Breast epithelium (tissue), 3 donors: ENCODE measurements at regions not wholly inside any gene's neighbourhood (a gene's known extent, or its start where the extent isn't known, plus 50 kb on each side); places are given as distances from the start of the nearest gene placed in this dataset.

ENCODE experiments used
- CTCF ChIP-seq, 3 donors: fragments of 450-650 bp; IDR thresholded peaks; one replicate each; pipeline ENCODE4 v1.5.1; 2016 to 2017; ENCODE audit warnings: antibody characterized with exemption in 3 of 3, mild to moderate bottlenecking in 3 of 3, moderate library complexity in 3 of 3
- POLR2A ChIP-seq: fragments of 450-650 bp; IDR thresholded peaks from one replicate; pipeline ENCODE4 v1.6.1; 2016; ENCODE audit warnings: antibody characterized with exemption, mild to moderate bottlenecking, moderate library complexity
- POLR2AphosphoS5 ChIP-seq, 3 donors: sonication (generic); formaldehyde crosslinking; IDR thresholded peaks; one replicate each; pipeline ENCODE4 v1.6.1; 2017; ENCODE audit warnings: antibody characterized with exemption in 3 of 3

GRCh38 chr3:59659755-59660154 lies 609.9 kb upstream of the CFAP20DC start:
- TF ChIP-seq POLR2A (no peak), CTCF (IDR thresholded peaks at IDR 0.05) (no peak), POLR2AphosphoS5 (IDR thresholded peaks at IDR 0.05) (no peak)
